EH (cell line): ENCODE measurements at regions not wholly inside any gene's neighbourhood (a gene's known extent, or its start where the extent isn't known, plus 50 kb on each side); places are given as distances from the start of the nearest gene placed in this dataset.

Experiments
- DNase-seq: peaks from one replicate; pipeline ENCODE4 v3.0.0-alpha.2; 2015; ENCODE audit warnings: low read depth

DNA sequence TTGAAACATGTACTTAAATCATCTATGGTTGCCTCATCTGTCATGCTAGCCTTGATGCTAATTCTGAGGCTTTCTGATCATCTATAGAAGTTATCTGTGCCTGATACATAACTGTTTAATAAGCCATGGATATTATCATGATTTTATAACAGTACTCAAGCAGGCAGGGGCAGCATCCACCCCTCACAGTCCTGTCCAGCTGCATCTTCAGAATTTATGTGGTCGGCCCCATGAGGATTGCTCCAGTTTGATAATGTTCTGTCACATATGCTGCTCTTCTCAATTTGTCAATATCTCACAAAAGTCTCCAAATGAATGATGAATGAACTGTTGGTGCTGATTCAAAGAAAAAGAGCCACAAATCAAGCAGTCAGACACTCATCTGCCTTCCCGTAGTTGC, 335.1 kb upstream of the POM121L12 start:
- no peak for DNase-seq

DNA sequence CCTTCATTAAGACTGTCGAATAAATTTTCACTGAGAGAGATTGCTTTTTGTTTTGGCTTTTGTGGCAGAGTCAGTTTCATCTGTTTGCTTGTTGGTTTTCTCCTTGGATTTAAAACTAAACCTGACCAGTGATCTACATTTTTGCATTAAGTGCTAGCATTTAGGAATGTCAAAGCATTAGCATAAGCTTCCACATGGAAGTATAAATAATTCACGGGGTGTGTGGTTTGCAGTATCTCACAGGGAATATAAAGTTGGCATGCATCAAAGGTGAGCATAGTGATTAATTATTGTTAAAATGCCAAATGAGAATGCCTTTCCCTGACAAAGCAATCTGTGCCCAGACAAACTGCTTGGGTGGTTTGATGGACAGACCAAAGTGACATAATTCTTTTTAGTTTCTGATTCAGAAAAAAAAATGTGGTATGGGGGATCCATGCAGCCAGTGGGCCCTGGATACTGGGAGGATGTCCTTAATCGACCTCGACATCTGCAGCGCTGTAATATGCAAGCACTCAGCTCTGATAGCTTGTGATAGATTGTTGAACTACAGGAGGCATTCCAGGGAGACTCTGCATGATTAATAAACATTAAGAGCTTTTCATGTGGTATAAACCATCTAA, 339.3 kb upstream of the POM121L12 start:
- DNase-seq, result no peak

DNA sequence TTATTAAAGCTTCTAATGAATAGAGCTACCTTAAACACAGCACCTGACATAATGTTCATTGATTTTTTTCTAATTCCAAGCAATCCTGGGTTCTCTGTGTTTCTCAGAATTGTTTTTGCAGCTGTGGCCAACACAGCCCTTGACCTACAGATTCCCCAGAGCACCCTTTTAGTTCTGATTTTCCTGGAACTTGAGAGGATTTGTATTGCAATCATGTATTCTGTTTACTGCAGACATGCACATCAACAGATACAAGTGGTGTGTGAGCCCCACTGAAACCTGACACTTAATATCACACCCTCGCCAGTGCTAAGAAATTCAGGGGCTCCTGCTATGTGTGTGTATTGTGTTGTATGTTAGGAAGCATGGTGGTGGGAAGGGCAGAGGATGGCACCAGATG, 344.2 kb upstream of the POM121L12 start:
- no peak for DNase-seq

DNA sequence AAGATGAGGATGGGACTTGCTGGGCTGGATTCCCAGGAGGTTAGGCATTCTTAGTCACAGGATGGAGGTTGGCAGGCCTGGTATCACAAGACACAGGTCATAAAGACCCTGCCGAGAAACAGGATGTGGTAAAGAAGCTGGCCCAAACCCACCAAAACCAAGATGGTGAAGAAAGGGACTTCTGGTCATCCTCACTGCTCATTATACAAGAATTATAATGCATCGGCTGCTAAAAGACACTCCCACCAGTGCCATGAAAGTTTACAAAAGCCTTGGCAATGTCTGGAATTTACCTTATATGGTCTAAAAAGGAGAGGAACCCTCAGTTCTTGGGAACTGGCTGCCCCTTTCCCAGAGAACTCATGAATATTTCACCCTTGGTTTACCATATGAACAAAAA, 345.5 kb upstream of the POM121L12 start:
- no peak for DNase-seq

DNA sequence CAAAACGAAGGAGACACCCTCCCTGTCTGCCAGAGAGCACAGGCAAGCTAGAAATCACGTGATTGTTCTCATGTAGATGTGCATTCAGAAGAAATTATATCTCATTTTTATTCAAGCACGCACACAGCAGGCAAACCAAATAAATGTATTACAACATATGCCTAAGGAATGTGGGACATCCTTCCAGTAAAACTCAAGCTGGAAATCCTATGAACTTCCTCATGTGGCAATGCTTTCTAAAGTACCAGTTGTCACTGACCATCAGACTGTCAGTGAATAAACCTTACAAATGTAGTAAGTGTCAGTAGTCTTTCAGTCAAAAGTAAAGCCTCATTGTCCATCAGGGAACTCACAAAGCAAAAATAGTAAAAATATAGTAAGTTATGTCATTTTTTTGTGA, 350.1 kb upstream of the POM121L12 start:
- no peak for DNase-seq

DNA sequence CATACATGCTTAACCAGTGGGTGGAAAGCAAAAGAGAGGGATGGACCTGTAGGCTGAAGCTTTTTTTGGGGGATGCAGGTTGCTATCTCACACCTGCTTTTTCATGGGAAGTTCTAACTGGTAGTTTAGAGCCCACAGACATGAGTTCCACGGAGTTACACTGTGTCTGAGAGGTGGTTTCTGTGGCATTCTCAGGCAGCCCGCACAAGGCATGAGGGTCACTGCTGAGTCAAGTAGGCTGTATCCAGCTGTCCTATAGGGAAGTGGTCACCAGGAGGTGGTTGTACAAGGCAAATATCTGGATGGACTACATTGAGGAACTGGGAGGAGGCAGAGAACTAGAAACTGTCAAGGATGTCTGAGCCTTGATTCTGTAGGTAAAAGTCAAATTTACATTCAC, 351.0 kb upstream of the POM121L12 start:
- no peak for DNase-seq

DNA sequence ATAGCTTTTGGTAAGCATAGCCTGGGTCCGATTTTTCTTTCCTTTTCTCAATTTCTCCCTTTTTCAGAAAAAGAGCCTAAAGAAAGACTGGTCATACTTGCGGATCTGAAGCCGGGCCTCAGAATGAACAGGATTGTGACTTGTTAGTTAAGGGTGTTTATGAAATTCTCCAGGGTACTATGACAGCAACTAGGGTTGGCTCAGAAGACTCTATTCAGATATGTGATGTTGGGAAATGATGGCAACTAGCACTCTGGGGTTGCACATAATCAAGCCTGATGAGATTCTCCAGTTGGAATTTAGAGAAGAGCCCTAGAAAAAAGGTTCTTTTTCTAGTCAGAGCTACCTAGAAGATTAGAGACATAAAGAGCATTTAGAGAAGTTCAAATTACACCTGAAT, 352.4 kb upstream of the POM121L12 start:
- no peak for DNase-seq

DNA sequence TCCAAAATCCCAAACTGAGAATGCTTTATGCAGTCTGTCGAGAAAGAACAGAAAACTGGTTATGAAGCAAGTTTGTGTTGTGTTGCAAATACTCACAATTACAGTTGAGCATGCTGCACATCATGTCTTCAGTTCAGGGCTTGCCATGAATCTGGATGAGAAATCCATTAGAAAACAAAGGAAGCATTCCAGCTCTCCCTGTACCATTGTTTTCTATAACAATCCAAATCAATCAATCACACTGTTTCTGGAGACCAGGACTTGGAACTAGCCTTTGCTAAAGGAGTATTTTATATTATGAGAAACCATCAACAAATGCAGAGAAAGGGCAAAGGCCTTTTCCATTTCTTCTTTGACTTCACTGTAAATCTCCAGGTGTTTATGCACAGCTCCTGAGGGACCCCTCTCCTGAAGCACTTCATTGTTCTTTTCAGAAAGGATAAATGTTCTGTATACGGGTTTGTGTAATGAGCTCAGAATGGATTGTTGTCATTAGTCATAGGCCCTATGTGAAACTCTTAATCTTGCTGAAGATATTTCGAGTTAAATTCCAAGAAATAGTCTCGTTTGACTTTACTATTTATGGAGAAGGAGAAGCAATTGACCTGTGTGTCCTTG, 364.7 kb upstream of the POM121L12 start:
- DNase-seq, result no peak

DNA sequence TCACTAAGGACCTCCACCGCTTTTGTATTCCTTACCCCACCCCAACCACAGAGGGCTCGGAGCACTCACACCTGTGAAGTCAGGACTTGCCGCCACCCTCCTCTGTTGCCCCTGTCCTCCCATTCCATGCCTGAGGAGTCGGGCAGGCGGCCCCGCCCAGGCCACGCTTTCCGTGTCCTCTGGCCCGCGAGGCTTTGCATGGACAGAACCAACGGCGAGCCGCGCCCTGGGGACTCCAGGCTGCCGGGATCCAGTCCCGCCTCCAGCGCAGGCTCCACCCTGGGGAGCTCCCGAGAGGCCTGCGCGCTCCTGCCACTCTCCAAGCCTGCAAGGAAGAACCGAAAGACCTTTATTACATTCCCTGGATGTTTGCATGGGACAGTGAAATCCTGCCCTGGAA, 366.4 kb upstream of the POM121L12 start:
- DNase-seq, result no peak

DNA sequence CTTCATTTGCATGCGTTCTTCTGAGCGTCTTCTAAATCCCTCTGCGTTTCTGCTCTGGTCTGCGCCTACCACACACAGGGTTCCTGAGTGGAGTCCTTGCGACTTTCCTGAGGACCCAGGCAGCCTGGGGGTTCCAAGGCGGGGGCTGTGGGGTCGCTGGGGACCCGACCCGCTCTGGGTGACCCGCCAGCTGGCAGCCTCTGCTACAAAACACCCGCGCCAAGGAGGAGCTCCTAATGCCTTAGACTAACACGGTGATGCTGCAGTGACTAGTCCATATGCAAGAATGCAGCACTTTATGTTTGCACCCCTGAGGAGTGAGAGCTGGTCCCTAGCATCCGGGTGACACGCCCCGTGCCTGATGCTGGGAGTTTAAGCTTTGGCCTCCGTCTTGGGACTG, 367.0 kb upstream of the POM121L12 start:
- no peak for DNase-seq

DNA sequence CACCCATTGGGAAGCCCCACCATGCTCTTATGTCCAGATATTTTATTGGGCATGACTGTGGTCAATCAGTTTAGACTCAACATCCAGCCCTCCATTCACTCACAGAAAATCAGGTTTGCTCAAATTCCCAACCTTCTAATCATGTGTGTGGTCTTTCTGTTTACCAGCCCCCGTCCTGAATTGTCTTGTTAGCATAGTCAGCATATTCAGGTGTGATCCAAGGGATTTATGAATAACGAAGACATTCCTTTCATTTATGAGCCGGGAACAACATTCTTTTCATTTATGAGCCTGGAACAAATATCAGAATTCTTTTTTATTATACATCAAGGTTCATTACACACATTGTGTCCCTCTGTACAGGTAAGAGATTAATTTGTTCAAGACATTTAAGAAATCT, 376.3 kb upstream of the POM121L12 start:
- DNase-seq, result no peak

DNA sequence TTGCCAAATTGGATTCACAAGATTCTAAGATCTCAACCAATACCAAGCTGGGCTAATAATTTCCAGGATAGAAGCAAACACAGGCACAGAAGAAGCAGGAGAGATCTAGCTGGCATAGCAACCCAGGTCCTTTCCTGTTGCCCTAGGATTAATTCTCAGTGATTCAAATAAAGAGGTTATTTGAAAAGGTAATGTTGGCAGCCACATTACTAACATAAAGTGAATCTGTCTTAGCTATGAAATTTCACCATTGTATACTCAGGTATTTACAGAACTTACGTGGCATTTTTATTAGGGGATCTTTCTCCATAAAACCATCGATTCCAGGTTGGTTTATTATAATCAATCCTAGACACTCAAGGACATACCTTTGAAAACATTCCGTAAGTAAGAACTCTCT, 379.3 kb upstream of the POM121L12 start:
- no peak for DNase-seq

DNA sequence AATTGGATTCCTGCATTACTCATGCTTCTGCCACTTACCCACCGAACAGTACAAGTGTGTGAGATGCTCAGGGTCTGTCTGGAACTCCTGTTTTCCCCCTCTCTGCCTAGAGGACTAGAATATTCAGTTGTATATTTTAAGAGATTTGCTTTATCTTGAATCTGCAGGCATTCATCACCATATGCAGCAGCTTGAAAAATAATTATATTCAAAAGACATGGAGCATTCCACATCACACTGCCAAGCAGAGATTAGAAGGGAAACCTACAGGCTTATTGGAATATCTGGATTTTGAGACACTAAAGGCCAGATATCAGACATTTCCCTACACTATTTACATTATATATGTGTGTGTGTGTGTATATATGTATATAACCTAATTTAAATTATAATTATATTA, 382.8 kb upstream of the POM121L12 start:
- no peak for DNase-seq

DNA sequence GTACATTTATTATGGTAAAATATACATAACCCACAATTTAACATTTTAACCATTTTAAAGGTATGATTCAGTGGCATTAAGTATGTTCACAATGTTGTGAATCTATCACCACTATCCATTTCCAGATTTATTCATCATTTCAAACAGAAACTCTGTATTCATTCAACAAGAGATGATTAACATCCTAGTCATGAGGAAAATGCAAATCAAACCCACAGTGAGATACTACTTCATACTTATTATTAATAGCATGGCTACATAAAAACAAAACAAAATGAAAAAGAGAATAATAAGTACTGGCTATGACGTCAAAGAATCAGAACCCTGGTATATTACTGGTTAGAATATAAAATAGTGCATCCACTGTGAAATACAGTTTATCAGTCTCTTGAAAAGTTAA, 386.6 kb upstream of the POM121L12 start:
- DNase-seq, result no peak

DNA sequence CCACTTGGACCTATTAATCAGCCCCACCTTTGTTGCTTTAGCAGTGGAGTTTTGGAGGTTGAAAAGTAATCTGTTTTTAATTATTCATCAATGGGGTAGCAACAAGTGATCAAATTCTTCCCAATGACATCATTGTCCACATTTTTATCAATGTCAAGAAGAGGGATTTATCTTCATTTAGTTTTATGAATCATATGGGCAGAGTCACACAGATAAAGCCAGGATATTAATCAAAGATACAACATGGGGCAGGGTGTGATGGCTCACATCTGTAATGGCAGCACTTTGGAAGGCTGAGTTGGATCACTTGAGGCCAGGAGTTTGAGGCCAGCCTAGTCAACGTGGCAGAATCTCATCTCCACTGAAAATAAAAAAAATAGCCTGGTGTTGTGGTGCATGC, 388.4 kb upstream of the POM121L12 start:
- DNase-seq, result no peak

DNA sequence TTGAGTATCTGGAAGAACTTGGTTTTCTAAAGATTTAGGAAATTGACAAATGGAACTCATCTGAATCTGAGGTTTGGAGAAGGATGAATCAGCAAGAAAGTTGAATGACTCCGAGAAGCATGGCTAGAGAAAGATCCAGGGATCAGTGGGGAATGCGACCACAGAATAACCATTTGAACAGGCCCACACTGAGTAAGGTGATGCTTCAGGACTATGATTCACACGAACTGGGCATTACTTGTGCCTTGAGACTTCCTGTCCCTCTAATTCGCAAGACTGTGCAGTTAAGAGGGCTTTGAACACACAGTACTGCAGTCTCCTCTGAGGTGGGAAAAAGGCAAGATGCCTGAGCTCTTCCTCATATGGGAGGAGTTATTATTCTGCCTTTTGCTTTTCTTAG, 395.5 kb upstream of the POM121L12 start:
- DNase-seq, result no peak

DNA sequence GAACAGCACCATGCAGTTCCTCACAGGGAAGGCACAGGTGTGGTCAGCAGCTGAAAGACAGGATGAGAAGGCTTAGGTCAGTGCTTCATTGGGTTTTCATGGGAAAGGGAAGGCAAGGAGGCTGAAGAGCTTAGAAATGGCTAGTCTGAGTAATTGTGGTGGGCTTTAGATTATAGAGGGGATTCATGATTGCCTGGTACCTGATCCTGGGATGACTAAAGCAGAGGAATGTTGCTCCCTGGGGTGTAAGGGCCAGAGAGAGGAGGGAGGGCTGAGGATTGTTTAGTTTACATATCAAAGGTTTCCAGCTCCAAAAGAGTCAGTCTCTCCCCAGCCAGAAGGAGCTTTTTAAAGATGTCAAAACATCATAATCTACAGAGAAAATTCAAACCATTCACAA, 396.3 kb upstream of the POM121L12 start:
- no peak for DNase-seq

DNA sequence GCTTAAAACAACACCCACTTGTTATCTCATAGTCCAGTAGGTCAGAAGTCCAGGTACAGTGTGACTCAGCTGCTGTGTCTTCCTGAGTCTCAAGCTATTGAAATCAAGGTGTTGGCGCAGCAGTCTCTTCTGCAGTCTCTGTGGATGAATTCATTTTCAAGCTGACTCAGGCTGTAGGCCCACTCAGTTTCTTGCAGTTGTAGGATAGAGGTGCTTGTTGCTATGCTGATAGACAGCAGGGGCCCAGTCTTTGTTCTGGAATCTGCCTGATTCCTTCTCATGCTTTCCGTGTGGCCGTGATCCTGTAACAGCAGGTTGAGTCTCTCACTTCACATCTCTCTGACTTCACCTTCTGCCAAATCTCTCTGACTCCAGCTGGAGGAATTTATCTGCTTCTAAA, 400.4 kb upstream of the POM121L12 start:
- no peak for DNase-seq

DNA sequence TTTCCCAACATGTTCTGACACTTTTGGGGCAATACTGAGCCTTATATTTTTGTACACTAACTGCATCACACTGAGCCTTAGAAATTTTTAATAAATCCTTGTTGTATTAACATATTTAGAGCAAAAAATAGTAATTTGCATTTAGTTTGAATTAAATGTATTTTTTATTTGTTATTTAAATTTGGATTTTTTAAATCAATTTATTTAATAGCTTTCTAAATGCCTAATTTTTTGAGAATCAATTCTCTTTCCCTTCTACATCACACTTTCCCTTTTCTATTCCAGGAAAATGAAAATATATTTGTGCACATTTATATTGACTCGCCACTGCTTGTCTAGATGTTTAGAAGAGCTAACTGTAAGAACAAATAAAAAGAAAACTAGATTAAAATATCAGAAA, 414.6 kb upstream of the POM121L12 start:
- no peak for DNase-seq

DNA sequence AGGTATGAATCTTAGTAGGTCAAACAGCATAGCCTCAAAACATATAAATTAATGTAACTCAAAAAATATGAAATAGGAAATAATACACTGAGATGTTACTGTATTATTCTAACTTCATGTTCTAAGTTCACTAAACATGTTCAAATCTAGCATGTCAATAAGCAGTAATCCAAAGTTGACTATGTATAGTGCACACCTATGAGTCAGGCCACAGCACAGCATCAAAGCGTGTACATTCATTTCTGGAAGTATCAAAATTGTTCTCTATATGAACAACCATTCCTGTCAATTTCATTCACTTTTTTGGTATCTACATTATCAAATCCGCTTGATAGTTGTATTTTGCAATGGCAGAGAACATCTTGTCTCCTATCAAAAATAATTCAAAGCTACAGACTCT, 418.9 kb upstream of the POM121L12 start:
- DNase-seq, result no peak

DNA sequence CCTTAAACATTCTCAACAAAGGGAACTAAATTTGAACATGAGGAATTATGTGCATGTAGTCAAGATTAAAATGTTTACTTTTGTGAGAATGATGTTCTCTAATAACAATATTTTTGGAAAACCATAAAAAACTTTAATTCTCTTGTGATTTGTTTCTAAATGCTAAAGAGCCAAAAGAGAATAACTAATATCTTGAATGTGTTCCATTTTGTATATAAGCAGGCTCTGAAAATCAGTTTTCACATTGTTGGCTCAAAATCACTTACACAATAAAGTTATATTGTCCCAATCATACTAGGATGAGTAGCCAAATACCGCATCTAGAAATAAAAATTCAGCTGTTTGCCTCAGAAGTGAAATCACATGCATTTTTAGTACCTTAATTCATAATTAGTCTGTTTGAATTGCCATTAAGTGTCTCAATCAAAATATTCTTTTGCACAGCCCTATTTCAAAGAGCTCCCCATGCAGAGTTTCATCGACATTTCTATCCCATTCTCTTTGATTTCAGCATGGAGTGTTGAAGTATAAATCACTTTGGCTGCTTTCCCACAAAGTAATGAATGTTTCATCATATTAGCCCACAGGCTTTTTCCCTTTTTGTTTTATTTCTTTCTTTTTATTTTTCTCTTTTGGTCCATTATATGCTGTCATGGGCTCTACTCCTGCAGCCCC, 420.3 kb upstream of the POM121L12 start:
- DNase-seq, result no peak

DNA sequence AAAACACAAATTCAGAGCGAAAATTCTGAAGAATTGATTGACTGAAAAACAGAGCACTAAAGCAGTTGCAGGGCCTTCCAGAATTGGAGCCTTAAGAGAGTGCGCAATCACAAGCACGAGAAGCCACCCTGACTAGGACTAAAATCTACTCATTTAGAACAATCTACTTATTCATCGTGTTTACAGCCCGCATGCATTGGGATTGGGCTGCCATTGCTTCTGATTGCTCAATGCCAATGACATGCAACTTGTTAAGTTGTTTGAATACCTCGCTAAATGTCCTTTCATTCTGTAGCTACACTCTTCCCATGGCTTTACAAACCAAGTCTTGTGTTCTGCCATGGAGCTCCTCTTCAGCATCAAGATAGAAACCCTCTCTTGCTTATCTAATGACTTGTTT, 425.9 kb upstream of the POM121L12 start:
- no peak for DNase-seq

DNA sequence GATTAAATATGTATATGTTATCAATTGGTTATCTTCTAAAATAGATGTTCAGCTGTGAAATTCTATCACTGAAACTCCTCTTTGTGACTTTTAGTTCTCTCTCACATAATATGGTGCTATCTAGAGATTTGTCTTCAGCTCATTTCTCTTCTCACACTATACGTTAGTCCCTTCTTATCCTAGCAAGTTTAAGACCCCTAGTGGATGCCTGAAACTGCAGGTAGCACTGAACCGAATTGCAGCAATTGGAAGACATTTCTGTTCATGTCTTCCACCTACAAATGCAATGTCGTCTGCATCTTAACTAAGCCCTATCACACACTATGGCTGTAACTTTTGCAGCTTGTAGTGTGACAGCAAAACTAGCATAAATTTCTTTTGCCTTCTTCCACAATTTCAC, 442.7 kb upstream of the POM121L12 start:
- no peak for DNase-seq

DNA sequence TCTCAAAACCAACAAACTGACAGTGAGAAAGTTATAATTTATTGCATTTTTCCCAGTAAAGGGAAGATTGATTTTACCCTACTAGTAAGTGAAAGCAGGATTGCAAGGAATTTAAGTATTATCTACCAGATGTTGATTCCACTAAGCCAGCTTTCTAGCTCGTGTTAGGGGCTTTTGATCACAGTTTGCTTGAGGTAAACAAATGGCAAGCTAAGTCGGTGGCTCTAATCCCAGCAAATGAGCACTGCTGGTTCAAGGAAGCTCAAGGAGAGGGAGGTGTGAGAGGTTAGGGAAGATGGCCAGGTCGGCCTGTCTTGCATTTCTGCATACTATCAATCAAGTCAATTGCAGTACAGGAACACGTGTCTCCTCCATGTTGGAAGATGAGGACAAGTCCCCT, 448.7 kb upstream of the POM121L12 start:
- no peak for DNase-seq
